ENCODE measurements at regions not wholly inside any gene's neighbourhood (a gene's known extent, or its start where the extent isn't known, plus 50 kb on each side); places are given as distances from the start of the nearest gene placed in this dataset.
A peak's percentile ranks its signal among the peaks of the same experiment; 100 is the strongest.

DNA sequence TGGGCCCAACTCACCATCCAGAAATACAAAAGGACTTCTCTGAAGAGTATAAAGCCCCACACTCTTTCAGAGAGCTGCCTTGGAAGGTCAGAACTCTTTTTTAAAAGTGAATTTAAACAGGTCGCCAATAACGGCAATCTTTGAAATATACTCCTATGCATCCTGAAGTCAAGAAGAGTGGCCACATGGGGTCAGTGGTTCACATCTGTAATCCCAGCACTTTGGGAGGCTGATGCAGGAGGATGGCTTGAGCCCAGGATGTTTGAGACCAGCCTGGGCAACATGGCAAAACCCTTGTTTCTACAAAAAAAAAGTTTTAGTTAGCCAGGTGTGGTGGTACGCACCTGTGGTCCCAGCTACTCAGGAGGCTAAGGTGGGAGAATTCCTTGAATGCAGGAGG lies 68.1 kb upstream of the FZD7 start:
- TF ChIP-seq CTCF (IDR thresholded peaks at IDR 0.05) (peak; percentile 40), ZFX (IDR thresholded peaks at IDR 0.05; ENCODE audit: borderline replicate concordance) (no peak)
